HepG2 (cell line): ENCODE measurements at regions not wholly inside any gene's neighbourhood (a gene's known extent, or its start where the extent isn't known, plus 50 kb on each side); places are given as distances from the start of the nearest gene placed in this dataset.

ENCODE experiments used
- ATAC-seq: fragments of 200-7000 bp; cut with Tn5 transposase; 3 replicates; pipeline ENCODE4 v1.9.1; 2020; ENCODE audit warnings: mild to moderate bottlenecking, moderate library complexity
- BruUV-seq: library from RNA; stranded (reverse); fragments of 400-500 nt; replicated peaks from 2 replicates; lab custom pipeline; 2021; lab: Mats Ljungman, UMichigan
- CTCF ChIA-PET: fragments of 300-600 bp; formaldehyde crosslinking; extraction: SDS; loops from one replicate; lab custom pipeline; 2021; ENCODE audit warnings: low total read pairs, inconsistent platforms, low intra/inter-chr PET ratio; lab: Yijun Ruan, JAX
- POLR2A ChIA-PET: fragments of 350-600 bp; sonication (Branson Sonifier 250); formaldehyde crosslinking; loops from one replicate; lab custom pipeline; 2020; ENCODE audit warnings: antibody characterized with exemption, inconsistent platforms; lab: Yijun Ruan, JAX
- DNase-seq: peaks from one replicate; pipeline ENCODE4 v3.0.0-alpha.2; 2015; ENCODE audit warnings: low spot score
- FAIRE-seq: peaks from 3 replicates; lab custom pipeline; 2011; peaks lifted over from hg19 to GRCh38; lab: Jason Lieb, UNC
- H2AFZ ChIP-seq: one replicate; pipeline ENCODE4 v1.6.1; 2011; ENCODE audit warnings: low read length, inconsistent platforms
- H3K27ac ChIP-seq: fragments of 300-600 bp; 3 replicates; pipeline ENCODE4 v1.8.0; 2011; ENCODE audit warnings: mixed run types, mild to moderate bottlenecking, mixed read lengths, low read length, inconsistent platforms; ENCODE audit not compliant: insufficient read depth; ENCODE audit errors: extremely low read length
- H3K27me3 ChIP-seq, 2 experiments: fragments of 200-600 bp in 1 of 2; 2 replicates in 1 of 2; 3 replicates in 1 of 2; pipeline versions ENCODE4 v1.6.0 to v1.8.0; 2011; ENCODE audit warnings: low read length in 2 of 2, mild to moderate bottlenecking in 2 of 2, moderate library complexity in 2 of 2, inconsistent platforms in 1 of 2; ENCODE audit not compliant: insufficient read depth in 2 of 2, control insufficient read depth in 1 of 2
- H3K36me3 ChIP-seq, 2 experiments: fragments of 200-600 bp in 1 of 2; replicated peaks in 1 of 2; 2 replicates in 1 of 2; 3 replicates in 1 of 2; pipeline versions ENCODE4 v1.5.1 to v1.8.0; 2011; ENCODE audit warnings: low read length in 2 of 2, inconsistent platforms in 1 of 2; ENCODE audit not compliant: insufficient read depth in 2 of 2, control insufficient read depth in 1 of 2
- H3K4me1 ChIP-seq: 2 replicates; pipeline ENCODE4 v1.5.1; 2012; ENCODE audit warnings: low read length, inconsistent platforms; ENCODE audit not compliant: insufficient read depth
- H3K4me2 ChIP-seq: 2 replicates; pipeline ENCODE4 v1.6.0; 2011; ENCODE audit warnings: low read depth, low read length, inconsistent platforms
- H3K4me3 ChIP-seq, 3 experiments: fragments of 200-600 bp in 1 of 3; sonication (generic), shearing (Covaris generic) in 1 of 3; replicated peaks in 1 of 3; 2 replicates each; pipeline ENCODE4 v1.5.1; 2011 to 2016; ENCODE audit warnings: low read length in 3 of 3, inconsistent platforms in 2 of 3, low read depth in 2 of 3, mild to moderate bottlenecking in 2 of 3, control low read depth in 1 of 3, mixed read lengths in 1 of 3; ENCODE audit not compliant: insufficient read depth in 1 of 3
- H3K79me2 ChIP-seq: one replicate; pipeline ENCODE4 v1.6.1; 2011; ENCODE audit warnings: low read length, inconsistent platforms; ENCODE audit not compliant: insufficient read depth
- H3K9ac ChIP-seq: 2 replicates; pipeline ENCODE4 v1.6.0; 2011; ENCODE audit warnings: mild to moderate bottlenecking, low read depth, low read length, inconsistent platforms; ENCODE audit not compliant: insufficient read depth
- H3K9me3 ChIP-seq: 2 replicates; pipeline ENCODE4 v1.5.1; 2012; ENCODE audit warnings: mild to moderate bottlenecking, low read length
- H4K20me1 ChIP-seq: 2 replicates; pipeline ENCODE4 v1.6.0; 2011; ENCODE audit warnings: inconsistent platforms, mild to moderate bottlenecking, low read length, moderate library complexity; ENCODE audit not compliant: insufficient read depth
- ARID3A ChIP-seq: IDR thresholded peaks from 2 replicates; pipeline ENCODE4 v1.6.1; 2012; ENCODE audit warnings: low read depth, low read length, improper control_type of control experiment
- ATF7 ChIP-seq, 2 experiments: fragments of 450-650 bp in 1 of 2; sonication (generic) in 1 of 2; formaldehyde crosslinking in 1 of 2; IDR thresholded peaks; 2 replicates each; pipeline versions ENCODE4 v1.4.0 to v1.6.1; 2016 to 2020; ENCODE audit warnings: antibody characterized with exemption in 1 of 2, mild to moderate bottlenecking in 1 of 2, missing genetic modification reagents in 1 of 2
- HHEX ChIP-seq: IDR thresholded peaks from 2 replicates; pipeline ENCODE4 v1.6.1; 2016; ENCODE audit warnings: control low read depth
- PHB2 ChIP-seq: fragments of 450-650 bp; IDR thresholded peaks from 2 replicates; pipeline ENCODE4 v1.6.1; 2018; ENCODE audit not compliant: partially characterized antibody
- WGBS: methylation state at CpG from one replicate; pipeline ENCODE4 v1.1.6; 2017; ENCODE audit warnings: low lambda C conversion rate; 5-methylcytosine and 5-hydroxymethylcytosine counted together
- in situ Hi-C: cut with HindIII; loops from 2 replicates; pipeline ENCODE4 v1.10.0; 2017; ENCODE audit warnings: low pct_unique_long_range_greater_than_20kb; ENCODE audit not compliant: extremely low pct_ligation_motif_present
- intact Hi-C: fragments of 100-400 bp; cut with micrococcal nuclease; formaldehyde crosslinking; loops from one replicate; pipeline ENCODE4 v1.10.0; 2022; ENCODE audit not compliant: unreplicated experiment

DNA sequence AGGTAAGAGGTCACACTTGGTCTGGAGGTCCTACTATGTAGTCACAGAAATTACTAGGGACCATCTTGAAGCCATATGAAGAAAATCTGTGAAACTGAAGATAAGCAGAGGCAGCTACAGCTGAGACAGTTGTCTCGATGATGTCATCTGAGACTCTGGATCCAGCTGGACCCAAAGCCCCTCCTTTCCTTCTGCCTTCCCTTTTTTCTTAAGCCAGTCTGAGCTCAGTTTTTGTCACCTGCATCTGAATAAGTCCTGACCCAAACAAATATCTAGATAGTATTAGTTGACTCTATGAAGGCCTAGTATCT is 143.3 kb downstream of the ETS2 start:
- TF ChIP-seq ATF7 (IDR thresholded peaks at IDR 0.05) (peak; percentile 54), ATF7 (CRISPR knock-in tag; IDR thresholded peaks at IDR 0.05) (no peak), ARID3A (no peak)
- intact Hi-C loops (no loop called here), in situ Hi-C loops (no loop called here)
- 0 out of 2 replicates have a peak, but pooled peaks cover 10% of the 10 kb centered on the region for H3K9me3 ChIP-seq
- no peaks in the 10 kb centered on the region for H3K27me3 ChIP-seq
- no peak overlapping the region for H2AFZ ChIP-seq
- no peaks in the 10 kb centered on the region for H3K79me2 ChIP-seq
- ChIA-PET CTCF (no interaction called here), POLR2A (interaction anchor here (0.9 kb wide), 1 partner anchor 30 kb away, joined by 3 read pairs; no protein-coding TSS in a partner anchor)
- no peak overlapping the region for H3K4me2 ChIP-seq
- H3K36me3 ChIP-seq, result no peaks in the 10 kb centered on the region
- no peak overlapping the region for H3K27ac ChIP-seq
- no TSS peak for BruUV-seq
- FAIRE-seq, result no peak
- no peak overlapping the region for H3K9ac ChIP-seq
- WGBS, result 78% methylated on average over 1 of the region's 1 CpG
- no peak for DNase-seq
- H3K4me3 ChIP-seq, result no peak overlapping the region
- ATAC-seq, result no peak
- H4K20me1 ChIP-seq, result no peaks in the 10 kb centered on the region
- peaks cover 11% of the 10 kb centered on the region for H3K4me1 ChIP-seq

DNA sequence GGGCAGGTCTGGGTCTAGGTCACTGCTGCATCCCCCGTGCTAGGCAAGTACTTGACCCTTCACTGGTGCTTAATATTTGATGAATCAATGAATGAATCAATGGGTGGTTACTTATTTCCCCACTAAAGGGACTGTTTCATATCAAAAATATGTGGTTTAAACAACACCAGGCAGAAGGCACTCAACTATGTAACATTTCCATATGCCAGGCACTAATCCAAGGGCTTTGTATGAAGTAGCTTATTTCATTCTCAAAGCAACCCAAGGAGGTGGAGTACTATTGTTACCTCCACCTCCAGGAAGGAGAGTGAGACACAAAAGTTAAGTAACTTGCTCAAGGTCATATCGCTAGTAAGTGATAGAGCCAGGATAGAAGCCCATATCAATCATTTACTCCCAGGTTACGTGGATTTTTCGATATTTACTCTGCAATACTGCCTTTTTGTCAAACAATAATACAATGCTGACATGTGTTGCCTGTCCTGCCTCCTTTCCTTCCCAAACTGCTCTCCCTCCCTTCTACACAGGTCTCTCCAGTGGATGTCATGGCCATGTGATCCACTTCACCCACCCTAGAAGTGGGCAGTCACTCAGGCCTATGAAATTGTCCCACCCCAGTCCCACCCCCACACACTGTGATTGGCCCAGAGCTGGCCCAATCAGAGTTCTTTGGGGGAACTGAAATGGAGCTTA is 142.8 kb downstream of the ETS2 start:
- H3K36me3 ChIP-seq, result no peaks in the 10 kb centered on the region
- H3K79me2 ChIP-seq, result no peaks in the 10 kb centered on the region
- H3K4me1 ChIP-seq, result peaks cover 10% of the 10 kb centered on the region; the same call in 1 of the 2 replicates
- no peak for ATAC-seq
- no peak overlapping the region for H2AFZ ChIP-seq
- H3K4me2 ChIP-seq, result no peak overlapping the region
- CTCF ChIA-PET, result no interaction called here
- no peaks in the 10 kb centered on the region for H4K20me1 ChIP-seq
- H3K27ac ChIP-seq, result no peak overlapping the region
- FAIRE-seq, result no peak
- TF ChIP-seq PHB2, result no peak
- no peak for TF ChIP-seq HHEX (CRISPR knock-in tag)
- POLR2A ChIA-PET, result interaction anchor here (0.9 kb wide), 1 partner anchor 30 kb away, joined by 3 read pairs; no protein-coding TSS in a partner anchor
- H3K27me3 ChIP-seq, result no peaks in the 10 kb centered on the region
- intact Hi-C loops, result no loop called here
- in situ Hi-C loops, result no loop called here
- no TSS peak for BruUV-seq
- H3K4me3 ChIP-seq, result no peak overlapping the region
- H3K9me3 ChIP-seq, result 0 out of 2 replicates have a peak, but pooled peaks cover 10% of the 10 kb centered on the region
- DNase-seq, result no peak
- H3K9ac ChIP-seq, result no peak overlapping the region
- 37% methylated on average over 4 of the region's 4 CpGs for WGBS
